HG03039 (cell line): ENCODE measurements at regions not wholly inside any gene's neighbourhood (a gene's known extent, or its start where the extent isn't known, plus 50 kb on each side); places are given as distances from the start of the nearest gene placed in this dataset.
A peak's percentile ranks its signal among the peaks of the same experiment; 100 is the strongest.
"Not testable (repeated sequence)": the region's sequence is repeated elsewhere in the genome, so short reads cannot be mapped to it uniquely, and the experiment has no call there.

Experiments used
- ATAC-seq: cut with Tn5 transposase; IDR thresholded peaks from one replicate; pipeline ENCODE4 v1.9.1; 2021; ENCODE audit warnings: mild to moderate bottlenecking, moderate library complexity; ENCODE audit not compliant: unreplicated experiment

GRCh38 chr6:104522533-104522932, 337.2 kb downstream of the HACE1 start:
- no peak for ATAC-seq

- ATAC-seq, result no peak
Measured at GRCh38 chr6:104521176-104521575, 338.5 kb downstream of the HACE1 start.

DNA sequence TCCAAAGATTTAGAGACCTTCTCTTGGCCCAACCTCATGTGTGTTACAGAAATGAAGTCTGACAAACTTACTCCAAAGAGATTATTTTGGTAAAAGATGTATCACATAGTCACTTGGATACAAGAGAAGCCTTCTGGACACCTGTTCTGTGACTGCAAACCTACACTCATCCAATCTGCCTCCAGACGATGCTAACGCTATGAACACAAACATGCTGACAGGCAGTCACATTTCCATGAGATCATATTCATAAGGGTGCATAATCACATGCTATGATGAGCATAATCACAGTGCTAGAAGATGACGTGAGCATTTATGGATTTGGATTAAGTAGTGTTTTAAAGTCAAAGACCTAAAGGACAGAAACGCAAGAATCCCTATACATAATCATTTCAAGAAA, 340.2 kb downstream of the HACE1 start:
- no peak for ATAC-seq

DNA sequence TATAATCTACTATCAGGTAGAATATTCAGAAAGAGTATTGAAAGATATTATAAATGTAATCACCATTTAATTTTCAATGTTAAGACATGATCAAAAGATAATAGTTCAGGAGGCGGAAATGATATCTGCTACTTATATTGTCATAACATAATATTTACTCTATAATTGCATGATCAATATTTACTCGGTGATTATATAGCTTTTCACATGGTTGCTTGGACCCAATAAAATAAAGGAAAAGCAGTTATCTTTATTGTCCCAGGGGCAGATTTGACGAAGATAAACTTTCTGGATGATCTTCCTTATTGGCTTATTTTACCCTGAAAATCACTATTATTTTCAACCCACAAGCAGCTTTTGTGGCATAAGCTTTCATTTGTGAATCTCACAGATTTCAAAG, 350.4 kb downstream of the HACE1 start:
- no peak for ATAC-seq

DNA sequence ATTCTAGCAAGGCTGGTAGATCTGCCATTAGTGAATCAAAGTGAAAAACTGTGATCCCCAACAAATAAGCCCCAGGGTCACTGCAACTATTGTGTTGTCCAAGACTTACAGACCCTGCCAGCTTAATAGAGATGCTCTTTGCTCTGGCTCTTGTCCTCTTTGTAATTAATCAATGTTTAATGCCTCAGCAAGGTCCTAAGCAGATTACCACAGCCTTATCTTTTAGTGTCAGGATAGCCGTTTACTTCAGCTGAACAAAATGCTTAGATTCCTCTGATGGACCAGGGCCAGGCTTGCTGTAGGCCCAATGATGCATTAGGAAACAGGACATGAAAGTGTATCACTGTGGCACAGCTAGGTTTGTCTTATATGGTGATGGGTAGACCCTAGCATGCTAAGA, 353.3 kb downstream of the HACE1 start:
- ATAC-seq, result no peak

GRCh38 chr6:104505838-104506237, 353.9 kb downstream of the HACE1 start:
- no peak for ATAC-seq

DNA sequence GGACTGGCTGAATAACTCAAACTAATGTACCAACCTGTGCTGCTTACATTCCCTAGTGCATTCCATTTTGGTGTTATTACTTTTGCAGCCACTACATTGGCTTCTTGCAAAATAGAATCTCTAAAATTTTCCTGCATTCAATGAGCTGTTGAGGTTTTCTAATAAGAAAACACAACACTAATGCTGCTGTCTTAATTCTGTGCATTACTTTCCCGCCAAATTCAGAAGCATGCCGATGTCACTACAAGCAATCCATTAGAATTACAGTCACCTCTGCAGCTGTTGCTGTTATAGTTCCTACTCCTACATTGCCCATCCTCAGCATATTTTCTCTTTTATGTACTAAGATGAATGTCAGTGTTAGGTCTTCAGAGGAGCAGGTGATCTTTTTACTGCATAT, 359.5 kb downstream of the HACE1 start:
- ATAC-seq, result no peak

DNA sequence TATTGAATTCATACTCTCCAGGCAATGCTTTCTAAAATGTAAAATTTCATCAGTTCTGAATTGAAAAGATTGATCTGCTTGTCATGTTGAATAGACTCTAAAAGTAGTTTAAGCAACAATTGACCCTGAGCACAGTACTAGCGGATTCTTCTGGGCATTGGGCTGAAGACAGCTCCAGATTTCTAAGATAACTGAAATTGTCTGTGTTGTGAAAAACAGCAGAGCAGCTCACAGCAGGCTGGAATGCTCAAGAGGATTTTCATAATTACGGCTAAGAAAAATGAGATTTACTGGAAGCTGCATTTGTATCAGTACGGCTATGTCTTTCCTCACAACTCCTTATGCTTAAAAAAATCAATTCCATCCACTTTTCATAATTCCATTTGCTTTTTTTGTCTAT, 373.7 kb downstream of the HACE1 start:
- no peak for ATAC-seq

DNA sequence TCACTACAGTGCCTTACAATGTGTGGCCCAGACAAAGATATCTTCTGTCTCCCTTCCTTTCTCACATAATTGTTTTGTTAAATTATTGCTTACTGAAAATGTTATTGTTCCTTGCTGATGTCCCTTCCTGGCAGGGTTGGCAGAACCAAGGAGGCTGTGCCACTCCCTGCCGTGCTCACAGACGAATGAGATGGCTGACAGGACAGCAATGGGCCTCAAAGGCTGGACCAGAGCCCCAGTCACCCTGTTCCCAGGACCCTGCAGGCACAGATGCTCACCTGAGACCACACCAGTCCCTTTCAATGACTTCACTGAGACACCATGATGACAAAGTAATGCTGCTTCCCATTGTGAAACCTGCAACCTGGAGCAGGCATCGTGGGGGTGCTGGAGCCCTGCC, 375.1 kb downstream of the HACE1 start:
- ATAC-seq, result no peak

- ATAC-seq, result no peak
Measured at GRCh38 chr6:104484191-104484590, 375.5 kb downstream of the HACE1 start.

- ATAC-seq, result no peak
Measured at GRCh38 chr6:104483225-104483834, 376.4 kb downstream of the HACE1 start.

DNA sequence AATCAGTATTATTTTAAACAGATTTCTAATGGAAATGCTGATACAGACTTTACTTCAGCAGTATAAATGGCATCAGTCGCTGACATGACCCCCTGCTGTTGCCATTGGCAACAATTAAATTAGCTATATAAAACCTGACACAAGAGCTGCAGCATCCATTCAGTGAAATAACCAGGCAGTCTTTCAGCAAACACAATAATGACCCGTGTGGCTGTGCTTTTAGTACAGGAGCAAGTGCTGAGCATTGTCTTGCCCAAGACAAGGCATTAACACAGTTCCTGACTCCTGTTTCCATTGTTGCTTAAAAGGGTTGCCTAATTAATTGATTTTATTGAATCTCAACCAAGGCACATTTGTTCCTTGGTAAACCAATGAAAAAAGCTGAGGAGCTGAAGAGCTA, 382.1 kb downstream of the HACE1 start:
- no peak for ATAC-seq

- ATAC-seq, result no peak
Measured at GRCh38 chr6:104473021-104473429, 386.7 kb downstream of the HACE1 start.

GRCh38 chr6:104472021-104472901, 387.5 kb downstream of the HACE1 start:
- ATAC-seq, result no peak

GRCh38 chr6:104466306-104466705, 393.4 kb downstream of the HACE1 start:
- ATAC-seq, result no peak

DNA sequence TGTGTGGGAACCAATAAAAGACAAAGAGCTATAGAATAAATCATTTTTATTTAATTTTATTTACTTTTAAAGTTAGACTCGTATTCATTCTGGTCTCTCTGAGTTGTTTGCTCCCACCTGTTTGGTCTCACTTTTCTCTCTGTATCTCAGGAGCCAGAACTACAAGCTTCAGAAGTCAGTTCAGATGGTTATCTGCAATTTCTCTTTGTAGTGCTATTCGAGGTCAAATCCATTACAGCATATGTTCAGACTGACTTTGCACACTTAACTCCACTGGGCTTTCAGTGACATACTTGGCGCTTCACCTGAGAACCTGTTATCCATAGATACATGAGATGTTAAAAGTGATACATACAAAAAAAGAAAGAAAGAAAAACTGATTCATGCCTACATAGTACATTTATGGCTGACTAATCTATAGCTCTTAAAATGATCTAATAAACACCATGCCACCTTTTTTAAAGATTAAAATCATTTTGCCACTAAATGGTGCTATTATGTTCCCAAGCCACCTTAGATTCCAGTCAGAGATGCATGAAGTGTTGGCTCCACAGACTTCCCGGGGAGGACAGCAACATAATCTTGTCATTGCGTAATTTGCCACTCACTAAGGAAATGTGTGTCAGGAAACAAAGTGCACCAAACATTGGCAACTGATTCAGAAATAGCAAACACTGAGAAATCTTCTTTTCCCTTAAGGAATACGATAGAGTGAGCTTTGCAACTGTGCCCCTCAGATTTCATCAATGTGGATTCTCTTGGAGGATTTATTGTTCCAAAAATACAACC, 396.7 kb downstream of the HACE1 start:
- no peak for ATAC-seq

- ATAC-seq, result no peak
Measured at GRCh38 chr6:104460738-104461483, 398.8 kb downstream of the HACE1 start.

GRCh38 chr6:104459543-104459942, 400.2 kb downstream of the HACE1 start:
- ATAC-seq, result peak; percentile 80

DNA sequence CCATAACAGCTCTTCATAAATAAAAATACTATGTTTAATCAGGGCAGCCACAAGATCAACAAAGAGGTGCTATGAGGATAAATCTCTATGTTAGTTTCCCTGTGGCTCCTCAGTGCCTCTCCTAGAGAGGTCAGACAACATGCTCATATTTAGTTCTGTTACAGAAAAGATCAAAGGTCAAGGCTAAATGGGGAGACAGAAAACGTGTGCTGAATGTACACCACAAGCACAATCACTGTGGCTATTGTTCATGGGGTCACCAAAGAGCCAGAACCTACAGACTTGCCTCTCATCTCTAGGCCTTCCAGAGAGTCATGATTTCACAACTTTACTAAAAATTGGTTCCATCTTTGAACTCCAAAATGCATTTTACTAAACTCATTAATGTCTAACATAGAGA, 409.8 kb downstream of the HACE1 start:
- no peak for ATAC-seq

DNA sequence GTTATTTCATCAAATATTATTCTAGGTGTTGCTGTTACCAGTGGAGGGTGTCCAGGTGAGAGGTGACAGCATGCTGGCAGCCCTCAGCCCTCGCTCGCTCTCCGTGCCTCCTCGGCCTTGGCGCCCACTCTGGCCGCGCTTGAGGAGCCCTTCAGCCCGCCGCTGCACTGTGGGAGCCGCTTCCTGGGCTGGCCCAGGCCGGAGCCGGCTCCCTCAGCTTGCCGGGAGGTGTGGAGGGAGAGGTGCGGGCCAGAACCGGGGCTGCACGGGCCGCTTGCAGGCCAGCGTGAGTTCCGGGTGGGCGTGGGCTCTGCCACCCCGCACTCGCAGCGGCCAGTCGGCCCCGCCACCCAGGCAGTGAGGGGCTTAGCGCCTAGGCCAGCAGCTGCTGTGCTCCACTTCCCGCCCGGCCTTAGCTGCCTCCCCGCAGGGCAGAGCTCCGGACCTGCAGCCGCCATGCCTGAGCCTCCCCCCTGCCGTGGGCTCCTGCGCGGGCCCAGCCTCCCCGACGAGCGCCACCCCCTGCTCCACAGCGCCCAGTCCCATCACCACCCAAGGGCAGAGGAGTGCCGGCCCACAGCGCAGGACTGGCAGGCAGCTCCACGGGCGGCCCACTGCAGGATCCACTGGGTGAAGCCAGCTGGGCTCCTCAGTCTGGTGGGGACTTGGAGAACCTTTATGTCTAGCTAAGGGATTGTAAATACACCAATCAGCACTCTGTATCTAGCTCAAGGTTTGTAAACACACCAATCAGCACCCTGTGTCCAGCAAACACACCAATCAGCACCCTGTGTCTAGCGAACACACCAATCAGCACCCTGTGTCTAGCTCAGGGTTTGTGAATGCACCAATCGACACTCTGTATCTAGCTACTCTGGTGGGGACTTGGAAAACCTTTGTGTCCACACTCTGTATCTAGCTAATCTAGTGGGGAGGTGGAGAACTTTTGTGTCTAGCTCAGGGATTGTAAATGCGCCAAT, 413.3 kb downstream of the HACE1 start:
- ATAC-seq, result not testable (repeated sequence)
